ENCODE measurements at regions not wholly inside any gene's neighbourhood (a gene's known extent, or its start where the extent isn't known, plus 50 kb on each side); places are given as distances from the start of the nearest gene placed in this dataset.

GRCh38 chr15:69830876-69831275 lies 266.8 kb downstream of the TLE3 start:
- TF ChIP-seq CEBPB (IDR thresholded peaks at IDR 0.05) (no peak), REST (IDR thresholded peaks at IDR 0.05; ENCODE audit: low read depth) (no peak), TAF1 (IDR thresholded peaks at IDR 0.05; ENCODE audit: low read depth) (no peak), FOXM1 (IDR thresholded peaks at IDR 0.05; ENCODE audit: borderline replicate concordance, low read depth) (no peak), USF1 (IDR thresholded peaks at IDR 0.05) (no peak)

Data from Ishikawa (cell line).